GM18861 (cell line): ENCODE measurements at regions not wholly inside any gene's neighbourhood (a gene's known extent, or its start where the extent isn't known, plus 50 kb on each side); places are given as distances from the start of the nearest gene placed in this dataset.
"Not testable (repeated sequence)": the region's sequence is repeated elsewhere in the genome, so short reads cannot be mapped to it uniquely, and the experiment has no call there.

ENCODE experiments used
- ATAC-seq: cut with Tn5 transposase; IDR thresholded peaks from one replicate; pipeline ENCODE4 v1.9.1; 2021; ENCODE audit not compliant: unreplicated experiment

DNA sequence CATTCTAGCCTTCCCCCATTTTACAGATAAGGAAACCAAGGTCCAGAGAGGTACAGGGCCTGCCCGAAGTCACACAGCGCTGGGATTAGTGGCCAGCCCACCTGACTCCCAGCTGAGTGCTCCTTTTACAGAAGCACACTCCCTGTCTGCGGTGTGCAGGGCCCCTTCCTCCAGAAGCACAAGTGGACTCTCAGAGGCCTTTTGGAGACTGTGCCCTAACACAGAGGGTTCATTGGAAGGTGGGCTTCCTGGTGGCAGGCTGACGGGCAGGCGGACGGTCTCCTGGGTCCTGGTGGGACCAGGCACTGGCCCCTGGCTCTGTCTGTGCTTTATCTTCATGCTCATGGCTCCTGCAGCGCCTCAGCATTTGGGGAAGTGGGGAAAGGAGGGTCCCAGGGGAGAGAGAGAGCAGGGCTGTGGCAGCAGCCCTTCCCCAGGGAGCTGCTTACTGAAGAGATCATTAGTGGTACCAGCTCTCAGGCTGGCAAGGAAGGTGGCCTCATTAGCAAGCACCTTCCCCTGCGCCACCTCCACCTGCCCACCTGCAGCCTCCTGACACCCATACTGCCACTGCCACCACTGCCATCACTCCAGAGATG lies 83.1 kb upstream of the GOLGA6L4 start:
- ATAC-seq, result not testable (repeated sequence)

DNA sequence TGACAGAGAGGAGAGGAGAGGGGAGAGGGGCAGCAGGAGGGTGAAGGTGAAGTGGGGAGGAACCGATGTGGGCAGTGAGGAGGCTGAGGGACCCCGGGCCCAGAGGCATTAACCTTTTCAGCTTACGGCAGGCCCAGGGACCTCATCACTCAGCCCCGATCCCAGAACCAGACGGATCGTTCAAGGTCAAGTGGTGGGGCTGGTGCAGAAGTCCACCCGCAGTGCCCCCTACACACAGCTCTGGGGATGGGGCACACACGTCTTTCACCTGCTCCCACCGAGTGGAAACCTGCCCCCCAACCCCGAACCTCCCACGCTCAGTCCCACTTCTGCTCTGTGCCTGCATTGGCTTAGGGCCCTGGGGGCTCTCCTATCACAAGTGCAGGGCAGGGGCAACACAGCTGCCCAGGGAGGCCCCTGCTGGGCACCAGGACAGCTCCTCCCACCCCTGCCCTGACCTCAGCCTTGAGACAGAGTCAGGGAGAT lies 81.9 kb upstream of the GOLGA6L4 start:
- ATAC-seq, result not testable (repeated sequence)

DNA sequence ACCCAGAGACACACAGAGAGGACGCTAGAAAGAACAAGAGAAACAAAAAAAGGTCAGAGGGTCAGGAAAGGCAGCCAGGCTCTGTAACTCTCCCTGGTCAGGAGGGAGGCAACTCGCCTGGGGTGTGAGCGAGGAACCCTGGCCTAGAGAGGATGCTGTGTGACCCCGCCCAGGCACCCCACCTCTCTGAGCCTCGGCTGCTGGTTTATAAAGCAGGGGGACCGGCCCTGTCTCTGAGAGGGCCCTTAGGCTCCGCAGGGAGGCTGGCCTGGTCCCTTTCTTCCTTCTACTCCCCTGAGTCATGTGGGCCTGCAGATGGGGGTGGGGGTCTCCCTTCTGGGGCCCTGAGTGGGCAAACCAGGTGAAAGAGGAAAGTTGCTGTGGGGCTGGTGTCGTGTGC lies 81.3 kb upstream of the GOLGA6L4 start:
- ATAC-seq, result not testable (repeated sequence)

DNA sequence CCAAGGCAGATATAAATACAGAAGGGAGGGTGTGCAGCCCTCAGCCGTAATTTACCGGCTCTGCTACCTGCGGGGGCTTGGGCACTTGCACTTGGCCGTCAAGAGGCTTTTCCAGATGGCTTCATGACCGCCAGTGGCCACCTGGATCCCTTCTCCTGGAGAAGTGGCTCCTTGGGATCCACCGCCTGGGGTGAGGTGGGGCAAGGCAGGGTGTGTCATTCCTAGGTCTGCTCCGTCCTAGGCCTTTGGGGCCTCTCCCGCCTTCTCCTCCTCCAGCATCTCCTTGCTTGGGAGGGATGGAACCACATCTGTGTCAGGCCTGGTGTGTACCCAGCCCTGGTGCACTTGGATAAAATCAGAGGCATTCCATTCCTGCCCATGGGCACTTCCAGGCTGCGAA lies 80.8 kb upstream of the GOLGA6L4 start:
- not testable (repeated sequence) for ATAC-seq

DNA sequence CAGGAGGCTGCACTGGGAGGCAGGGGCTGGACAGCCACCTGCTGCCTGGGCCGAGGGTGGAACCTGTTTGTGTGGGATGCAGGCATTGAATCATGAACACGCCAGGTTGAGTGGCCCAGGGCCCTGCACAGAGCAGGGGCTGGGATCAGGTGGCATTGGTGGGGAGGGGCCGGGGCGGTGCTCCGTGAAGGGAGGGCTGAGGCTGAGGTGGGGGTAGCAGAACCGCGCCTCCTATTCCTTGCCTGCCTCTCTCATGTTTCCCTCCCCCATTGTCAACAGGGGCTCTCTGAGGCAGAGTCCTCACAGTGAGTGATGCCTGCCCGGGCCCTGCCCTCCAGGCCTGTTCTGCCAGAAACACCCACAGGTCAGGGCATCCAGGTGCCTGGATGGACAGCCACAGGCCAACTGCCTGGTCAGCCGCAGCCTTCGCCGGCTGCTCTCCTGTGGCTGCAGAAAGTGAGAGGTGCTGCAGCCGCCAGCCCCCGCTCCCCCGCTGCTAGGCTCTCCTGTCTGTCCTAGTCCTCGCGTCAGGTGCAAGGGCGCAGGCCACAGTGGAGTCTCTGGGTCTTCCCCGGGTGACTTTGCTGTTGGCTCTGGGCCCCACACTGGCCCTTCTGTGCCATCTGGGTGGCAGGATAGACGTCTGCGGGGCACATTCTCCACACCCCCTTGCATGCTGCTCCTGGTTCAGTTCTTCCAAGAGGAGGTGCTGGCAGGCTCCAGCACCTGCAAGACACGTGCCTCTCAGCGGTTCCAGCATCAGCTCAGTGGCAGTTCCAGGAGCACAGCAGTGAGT lies 79.6 kb upstream of the GOLGA6L4 start:
- ATAC-seq, result not testable (repeated sequence)

DNA sequence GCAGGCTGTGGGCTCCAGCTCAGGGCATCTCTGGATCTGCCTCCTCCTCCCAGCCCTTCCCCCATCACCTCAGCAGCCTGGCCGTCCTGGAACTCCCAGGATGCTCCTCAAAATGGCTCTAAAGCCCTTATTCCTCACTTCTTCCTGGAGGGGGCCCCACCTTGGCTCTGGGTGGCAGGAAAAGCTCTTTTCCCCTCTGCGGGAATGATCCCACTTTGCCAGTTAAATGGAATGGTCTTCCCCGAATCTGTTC lies 79.1 kb upstream of the GOLGA6L4 start:
- not testable (repeated sequence) for ATAC-seq

DNA sequence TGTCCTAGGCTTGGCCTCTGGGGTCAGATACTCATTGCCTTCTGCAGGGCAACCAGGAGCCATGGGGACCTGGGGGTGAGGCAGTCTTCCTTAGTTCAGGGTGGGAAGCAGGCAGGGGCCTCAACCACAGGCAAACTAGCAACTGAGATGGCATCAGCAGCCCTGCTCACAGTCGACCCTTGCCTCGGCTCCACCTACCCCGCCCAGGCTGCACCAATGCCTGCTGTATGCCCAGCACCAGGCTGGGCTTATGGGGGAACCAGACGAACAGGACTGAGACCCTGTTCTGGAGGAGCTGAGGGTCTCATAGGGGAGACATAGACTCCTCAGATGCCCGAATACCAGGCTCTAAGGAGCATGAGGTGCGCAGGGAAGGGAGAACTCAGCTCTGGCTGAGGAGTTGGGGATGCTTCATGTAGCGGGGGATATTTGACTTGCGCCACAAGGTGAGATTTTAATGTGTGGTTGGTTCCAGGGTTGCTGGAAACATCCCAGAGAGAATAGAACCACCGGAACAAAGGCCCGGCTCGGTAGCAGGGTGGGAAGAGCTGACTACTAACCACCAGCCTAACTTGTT lies 78.4 kb upstream of the GOLGA6L4 start:
- not testable (repeated sequence) for ATAC-seq

DNA sequence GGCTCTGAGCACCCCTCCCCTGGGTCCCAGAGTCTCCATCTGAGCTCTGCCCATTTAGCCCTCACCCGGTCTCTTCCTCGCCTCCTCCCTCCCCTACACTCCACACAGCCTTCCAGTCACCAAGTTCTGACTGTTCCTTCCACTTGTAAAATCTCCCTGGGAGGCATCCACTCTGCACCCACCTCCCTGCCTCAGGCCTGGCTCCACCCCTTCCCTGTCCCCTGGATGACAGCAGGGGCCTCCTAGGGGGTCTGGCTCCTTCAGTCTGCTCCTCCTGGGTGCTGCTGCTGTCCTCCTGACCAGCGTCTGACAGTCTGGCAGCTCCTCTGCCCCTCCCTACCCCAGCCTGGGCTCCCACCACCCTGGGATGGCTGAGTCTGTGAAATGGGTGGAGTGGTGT lies 77.7 kb upstream of the GOLGA6L4 start:
- ATAC-seq, result not testable (repeated sequence)

DNA sequence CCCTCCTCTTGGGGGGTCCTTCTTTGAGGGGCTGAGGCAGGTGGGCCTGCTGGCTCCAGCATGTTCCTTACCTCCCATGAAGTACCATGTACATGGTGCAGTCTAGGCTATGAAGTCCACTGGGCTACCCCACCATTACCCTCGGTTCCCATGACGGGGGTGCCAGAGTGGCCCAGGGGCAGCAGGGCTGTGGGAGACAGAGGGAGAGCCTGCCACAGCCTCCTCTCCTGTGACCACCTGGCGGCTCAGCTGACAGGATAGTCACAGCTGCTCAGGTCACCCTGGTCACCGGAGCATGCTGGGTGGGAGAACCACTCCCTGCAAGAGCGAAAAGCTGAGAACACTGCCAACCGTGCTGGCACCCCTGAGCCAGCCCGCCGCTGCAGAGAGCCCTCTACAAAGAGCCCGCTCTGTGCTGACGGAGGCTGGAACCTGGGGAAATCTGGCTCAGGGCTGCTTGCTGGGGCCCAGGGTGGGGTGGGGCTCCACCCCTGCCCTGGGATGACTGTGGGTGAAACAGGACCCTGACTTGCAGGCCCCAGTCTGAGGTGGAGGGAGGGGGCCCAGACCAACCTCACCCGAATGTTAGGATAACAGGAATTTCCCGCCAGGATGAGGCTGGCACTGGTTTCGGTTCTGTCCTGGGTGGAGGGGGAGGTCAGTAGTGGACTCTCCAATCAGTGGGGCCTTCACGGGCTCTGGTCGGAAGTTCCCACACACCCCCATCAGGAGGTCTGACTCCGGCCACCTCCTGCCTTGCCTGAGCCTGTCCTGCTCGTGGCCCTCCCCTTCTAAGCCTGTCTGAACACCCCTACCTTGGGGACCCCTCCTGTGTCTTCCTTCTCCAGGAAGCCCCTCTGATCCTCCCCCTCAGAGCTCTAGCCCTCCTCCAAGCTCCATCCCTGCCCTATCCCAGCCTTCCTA lies 76.0 kb upstream of the GOLGA6L4 start:
- not testable (repeated sequence) for ATAC-seq

DNA sequence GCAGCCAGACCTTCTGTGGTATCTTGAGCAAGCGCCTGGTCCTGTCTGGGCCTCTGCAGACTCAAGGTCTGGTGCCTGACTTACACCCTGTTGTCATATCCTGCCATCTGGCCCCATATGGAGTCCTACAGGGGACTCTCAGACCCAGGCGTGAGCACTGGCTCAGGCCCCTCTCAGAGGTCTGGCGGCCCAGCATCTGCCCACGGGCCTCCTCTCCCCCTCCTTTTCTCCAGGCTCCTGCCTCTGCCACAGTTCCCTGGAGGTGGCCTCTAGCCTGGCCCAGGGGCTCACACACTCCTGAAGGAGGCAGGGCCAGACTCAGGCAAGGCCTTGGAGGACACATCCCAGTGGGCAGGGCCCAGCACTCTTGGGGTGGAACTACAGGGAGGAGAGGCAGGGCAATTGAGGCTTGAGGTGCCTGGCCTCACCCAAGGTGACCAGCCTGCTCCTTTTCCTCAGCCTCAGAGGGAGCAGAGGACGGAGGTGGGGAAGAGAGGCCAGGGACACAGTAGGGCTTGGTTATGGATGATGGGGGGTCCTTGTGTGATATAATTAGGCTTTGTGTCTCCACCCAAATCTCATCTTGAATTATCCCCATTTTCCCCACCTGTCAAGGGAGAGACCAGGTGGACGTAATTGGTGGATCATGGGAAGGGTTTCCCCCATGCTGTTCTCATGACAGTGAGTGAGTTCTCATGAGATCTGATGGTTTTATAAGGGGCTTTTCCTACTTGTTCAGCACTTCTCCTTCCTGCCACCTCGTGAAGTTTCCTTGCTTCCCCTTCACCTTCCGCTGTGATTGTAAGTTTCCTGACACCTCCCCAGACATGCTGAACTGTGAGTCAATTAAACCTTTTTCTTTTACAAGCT lies 70.9 kb upstream of the GOLGA6L4 start:
- ATAC-seq, result not testable (repeated sequence)

DNA sequence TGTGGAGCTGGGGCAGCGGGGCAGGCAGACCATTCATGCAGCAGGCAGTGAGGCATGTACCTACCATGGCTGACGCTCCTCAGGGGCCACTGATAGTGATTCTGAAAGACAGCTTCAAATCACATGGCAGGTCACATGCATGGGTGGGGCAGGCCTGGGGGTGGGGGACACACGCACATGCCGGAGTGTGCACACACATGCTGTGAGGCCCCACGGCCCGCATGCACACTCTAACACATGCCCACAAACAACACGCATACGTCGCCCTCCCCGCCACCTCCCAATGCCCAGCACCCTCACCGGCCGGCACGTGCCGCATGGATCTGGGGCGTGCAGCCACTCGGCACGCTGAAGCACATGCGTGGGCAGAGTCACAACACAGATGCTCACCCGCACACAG lies 65.5 kb upstream of the GOLGA6L4 start:
- not testable (repeated sequence) for ATAC-seq

DNA sequence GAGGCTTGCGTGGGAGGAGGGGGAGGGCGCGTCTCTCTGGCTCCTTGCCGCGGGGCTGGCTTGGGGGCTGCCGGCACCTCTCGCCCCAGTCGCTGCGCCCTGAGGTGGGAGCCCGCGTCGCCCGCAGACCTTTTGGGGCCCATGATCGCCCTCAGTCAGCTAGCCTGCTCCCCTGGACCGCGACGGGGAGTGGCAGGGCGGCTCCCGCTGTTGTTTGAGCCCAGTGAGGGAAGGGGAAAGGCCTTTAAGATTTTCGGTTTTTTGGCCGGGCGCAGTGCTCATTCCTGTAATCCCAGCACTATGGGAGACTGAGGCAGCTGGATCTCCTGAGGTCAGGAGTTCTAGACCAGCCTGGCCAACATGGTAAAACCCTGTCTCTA lies 62.4 kb upstream of the GOLGA6L4 start:
- not testable (repeated sequence) for ATAC-seq
